ENCODE measurements at regions not wholly inside any gene's neighbourhood (a gene's known extent, or its start where the extent isn't known, plus 50 kb on each side); places are given as distances from the start of the nearest gene placed in this dataset.

DNA sequence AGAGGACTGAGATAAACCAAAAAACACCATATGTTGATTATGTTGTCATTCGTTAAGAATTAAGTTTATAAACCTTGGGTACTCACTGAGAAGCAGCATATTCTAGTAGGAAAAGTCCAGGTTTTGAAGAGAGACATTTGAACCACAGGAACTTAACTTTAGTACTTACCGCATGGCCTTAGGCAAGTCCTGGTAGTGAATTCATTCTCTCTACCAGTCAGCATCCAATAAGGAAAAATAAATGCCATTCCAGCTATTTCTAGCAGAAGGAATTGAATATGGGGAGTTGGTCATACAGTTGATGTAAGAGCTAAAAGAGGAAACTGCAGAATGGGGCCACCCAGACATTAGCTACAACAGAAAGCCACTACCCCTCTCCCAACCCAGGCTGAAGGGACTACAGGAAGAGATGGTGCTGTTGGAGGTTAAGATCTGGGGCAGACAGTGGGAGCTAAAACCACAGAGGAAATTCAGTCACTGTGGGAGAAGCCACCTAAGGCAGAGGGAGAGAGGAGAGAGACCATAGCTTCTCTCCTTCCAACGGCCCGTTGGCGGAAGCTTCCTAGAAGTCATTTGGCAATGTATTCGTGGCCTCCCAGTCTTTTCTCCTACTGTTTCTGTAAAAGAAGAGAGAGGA, 133.8 kb upstream of the RARB start:
- no peaks in the 10 kb centered on the region for H3K9me3 ChIP-seq (ENCODE audit: control insufficient read depth, insufficient read depth, low read length)
- no CpG with 5 or more reads among the region's 6 CpGs for WGBS (ENCODE audit: insufficient coverage, insufficient read length)
- H3K27me3 ChIP-seq (ENCODE audit: control insufficient read depth, insufficient read depth, low read length): no peaks in the 10 kb centered on the region
- H3K27ac ChIP-seq (ENCODE audit: low read length): no peak overlapping the region
- DNase-seq (ENCODE audit: low read depth, low spot score): no peak
- H3K4me3 ChIP-seq (ENCODE audit: low read length): no peak overlapping the region
- no peaks in the 10 kb centered on the region for H3K36me3 ChIP-seq (ENCODE audit: control insufficient read depth, insufficient read depth, low read length)
- H3K4me1 ChIP-seq (ENCODE audit: control insufficient read depth, insufficient read depth, low read length): no peaks in the 10 kb centered on the region

DNA sequence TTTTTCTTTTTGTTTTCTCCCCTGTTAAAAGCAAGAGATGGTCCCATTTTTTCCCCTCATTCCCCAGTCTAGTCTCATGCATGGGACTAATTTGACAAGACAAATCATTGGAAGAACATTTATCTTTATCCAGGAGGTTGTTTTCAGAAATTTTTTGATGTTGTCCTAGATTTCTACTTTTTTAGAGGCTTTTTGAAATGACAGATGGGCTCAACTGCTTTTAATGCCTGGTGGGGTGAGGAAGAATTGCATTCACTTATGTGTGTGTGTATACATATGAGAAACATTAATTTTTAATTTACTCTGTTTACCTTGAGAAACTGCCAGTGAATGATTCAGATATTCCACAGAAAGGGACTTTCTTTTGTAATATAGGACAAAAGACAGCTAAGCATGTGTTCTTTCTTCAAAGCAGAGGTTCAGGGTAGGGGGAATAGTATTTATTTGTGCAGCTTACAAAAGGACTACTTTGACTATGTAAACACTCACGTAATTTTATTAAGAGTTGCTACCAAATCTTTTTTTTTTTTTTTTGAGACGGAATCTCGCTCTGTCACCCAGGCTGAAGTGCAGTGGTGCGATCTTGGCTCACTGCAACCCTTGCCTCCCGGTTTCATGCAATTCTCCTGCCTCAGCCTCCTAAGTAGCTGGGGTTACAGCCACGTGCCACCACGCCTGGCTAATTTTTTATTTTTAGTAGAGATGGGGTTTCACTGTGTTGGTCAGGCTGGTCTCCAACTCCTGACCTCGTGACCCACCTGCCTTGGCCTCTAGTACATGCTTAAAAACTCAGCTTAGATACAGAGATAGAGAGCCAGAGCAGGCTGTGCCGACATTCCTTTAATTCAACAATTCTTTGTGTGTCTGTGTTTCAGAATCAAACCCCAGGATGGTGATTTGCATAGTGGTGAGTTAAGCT, 130.1 kb upstream of the RARB start:
- no peaks in the 10 kb centered on the region for H3K4me1 ChIP-seq (ENCODE audit: control insufficient read depth, insufficient read depth, low read length)
- H3K36me3 ChIP-seq (ENCODE audit: control insufficient read depth, insufficient read depth, low read length): no peaks in the 10 kb centered on the region
- no peaks in the 10 kb centered on the region for H3K27me3 ChIP-seq (ENCODE audit: control insufficient read depth, insufficient read depth, low read length)
- no peak overlapping the region for H3K27ac ChIP-seq (ENCODE audit: low read length)
- no peak for DNase-seq (ENCODE audit: low read depth, low spot score)
- no peak overlapping the region for H3K4me3 ChIP-seq (ENCODE audit: low read length)
- no CpG with 5 or more reads among the region's 9 CpGs for WGBS (ENCODE audit: insufficient coverage, insufficient read length)
- H3K9me3 ChIP-seq (ENCODE audit: control insufficient read depth, insufficient read depth, low read length): no peaks in the 10 kb centered on the region

DNA sequence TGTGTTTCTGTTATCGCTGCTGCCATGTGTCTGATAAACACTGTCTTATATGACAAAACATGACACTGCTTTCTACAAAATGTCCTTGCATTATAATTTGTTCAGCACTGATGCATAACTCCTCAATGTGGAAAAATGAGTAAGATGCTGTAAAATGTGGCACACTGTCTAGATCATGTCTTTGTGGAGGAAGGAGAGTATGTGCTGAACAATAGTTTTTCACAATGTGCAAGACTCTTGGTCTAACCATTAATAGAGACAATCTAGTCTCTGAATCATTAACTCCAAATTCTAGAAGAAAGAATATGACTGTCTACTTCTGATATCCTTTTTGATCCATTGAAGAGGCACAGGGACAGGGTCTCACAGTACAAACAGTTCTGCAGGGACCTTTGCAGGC, 127.9 kb upstream of the RARB start:
- no peak overlapping the region for H3K4me3 ChIP-seq (ENCODE audit: low read length)
- H3K4me1 ChIP-seq (ENCODE audit: control insufficient read depth, insufficient read depth, low read length): no peaks in the 10 kb centered on the region
- H3K9me3 ChIP-seq (ENCODE audit: control insufficient read depth, insufficient read depth, low read length): no peaks in the 10 kb centered on the region
- no peak overlapping the region for H3K27ac ChIP-seq (ENCODE audit: low read length)
- no peaks in the 10 kb centered on the region for H3K27me3 ChIP-seq (ENCODE audit: control insufficient read depth, insufficient read depth, low read length)
- WGBS (ENCODE audit: insufficient coverage, insufficient read length): no CpG with 5 or more reads among the region's 1 CpG
- no peaks in the 10 kb centered on the region for H3K36me3 ChIP-seq (ENCODE audit: control insufficient read depth, insufficient read depth, low read length)
- no peak for DNase-seq (ENCODE audit: low read depth, low spot score)

DNA sequence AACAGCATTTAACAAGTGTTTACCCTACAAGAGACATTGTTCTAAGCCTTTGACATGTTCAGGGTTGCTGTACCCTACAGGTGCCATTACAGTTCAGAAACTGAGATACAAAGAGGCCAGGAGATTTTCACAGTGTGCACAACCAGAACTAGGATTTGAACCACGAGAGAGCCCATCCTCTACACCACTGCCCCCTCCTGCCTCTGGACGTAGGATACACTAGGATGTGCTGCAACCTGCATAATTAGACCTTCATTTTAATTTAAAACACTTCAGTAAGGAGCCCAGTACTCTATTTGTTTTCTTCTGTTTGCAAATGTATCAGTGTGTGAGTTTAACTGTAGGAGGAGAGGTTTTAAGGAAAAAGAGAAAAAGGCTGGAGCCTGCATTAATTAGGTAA, 123.1 kb upstream of the RARB start:
- DNase-seq (ENCODE audit: low read depth, low spot score): no peak
- Histone ChIP-seq H3K4me1 (ENCODE audit: control insufficient read depth, insufficient read depth, low read length) (no peaks in the 10 kb centered on the region), H3K27me3 (ENCODE audit: control insufficient read depth, insufficient read depth, low read length) (no peaks in the 10 kb centered on the region), H3K9me3 (ENCODE audit: control insufficient read depth, insufficient read depth, low read length) (no peaks in the 10 kb centered on the region), H3K4me3 (ENCODE audit: low read length) (no peak overlapping the region), H3K36me3 (ENCODE audit: control insufficient read depth, insufficient read depth, low read length) (no peaks in the 10 kb centered on the region), H3K27ac (ENCODE audit: low read length) (no peak overlapping the region)
- no CpG with 5 or more reads among the region's 2 CpGs for WGBS (ENCODE audit: insufficient coverage, insufficient read length)

DNA sequence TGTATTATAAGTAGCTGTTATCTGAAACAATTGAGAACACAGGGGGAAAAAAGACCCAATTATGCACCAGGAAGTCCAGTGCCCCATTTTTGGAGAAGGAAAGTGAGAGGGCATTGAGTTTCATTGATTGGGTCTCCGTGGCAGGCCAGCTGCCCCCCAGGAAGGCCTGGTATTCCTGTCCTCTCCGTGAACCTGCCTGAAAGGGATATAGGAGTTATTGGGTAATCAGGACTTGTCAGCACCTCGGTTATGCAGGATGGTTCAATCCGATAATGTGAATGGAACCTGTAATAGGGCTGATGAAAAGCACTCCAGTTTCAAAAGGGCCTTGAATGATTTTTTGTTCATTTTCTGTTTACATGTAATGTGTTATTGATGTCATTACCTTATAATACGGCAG, 122.0 kb upstream of the RARB start:
- no peak for DNase-seq (ENCODE audit: low read depth, low spot score)
- no CpG with 5 or more reads among the region's 5 CpGs for WGBS (ENCODE audit: insufficient coverage, insufficient read length)
- no peaks in the 10 kb centered on the region for H3K36me3 ChIP-seq (ENCODE audit: control insufficient read depth, insufficient read depth, low read length)
- H3K9me3 ChIP-seq (ENCODE audit: control insufficient read depth, insufficient read depth, low read length): no peaks in the 10 kb centered on the region
- no peaks in the 10 kb centered on the region for H3K27me3 ChIP-seq (ENCODE audit: control insufficient read depth, insufficient read depth, low read length)
- H3K4me1 ChIP-seq (ENCODE audit: control insufficient read depth, insufficient read depth, low read length): no peaks in the 10 kb centered on the region
- H3K27ac ChIP-seq (ENCODE audit: low read length): no peak overlapping the region
- H3K4me3 ChIP-seq (ENCODE audit: low read length): no peak overlapping the region

DNA sequence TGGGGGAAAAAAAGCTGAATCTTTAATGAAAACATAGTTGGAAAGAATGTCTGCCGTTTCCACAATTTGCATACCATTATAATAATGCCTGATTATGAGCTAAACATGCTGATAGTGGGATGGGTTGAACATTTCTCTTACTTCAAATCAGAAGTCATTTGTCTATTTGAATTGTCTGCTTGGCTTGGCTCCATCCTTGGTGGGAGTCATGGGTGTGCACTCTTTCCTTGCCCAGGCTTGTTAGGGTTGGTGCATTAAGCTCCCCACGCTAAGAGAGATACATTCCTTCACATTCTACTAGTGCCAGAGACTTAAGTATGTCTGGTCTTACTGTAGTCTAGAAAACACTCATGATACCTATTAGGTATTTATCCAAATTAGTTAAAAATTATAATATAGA, 121.4 kb upstream of the RARB start:
- WGBS (ENCODE audit: insufficient coverage, insufficient read length): no CpG with 5 or more reads among the region's 2 CpGs
- no peaks in the 10 kb centered on the region for H3K4me1 ChIP-seq (ENCODE audit: control insufficient read depth, insufficient read depth, low read length)
- H3K4me3 ChIP-seq (ENCODE audit: low read length): no peak overlapping the region
- no peaks in the 10 kb centered on the region for H3K36me3 ChIP-seq (ENCODE audit: control insufficient read depth, insufficient read depth, low read length)
- no peak overlapping the region for H3K27ac ChIP-seq (ENCODE audit: low read length)
- no peaks in the 10 kb centered on the region for H3K9me3 ChIP-seq (ENCODE audit: control insufficient read depth, insufficient read depth, low read length)
- no peak for DNase-seq (ENCODE audit: low read depth, low spot score)
- no peaks in the 10 kb centered on the region for H3K27me3 ChIP-seq (ENCODE audit: control insufficient read depth, insufficient read depth, low read length)

DNA sequence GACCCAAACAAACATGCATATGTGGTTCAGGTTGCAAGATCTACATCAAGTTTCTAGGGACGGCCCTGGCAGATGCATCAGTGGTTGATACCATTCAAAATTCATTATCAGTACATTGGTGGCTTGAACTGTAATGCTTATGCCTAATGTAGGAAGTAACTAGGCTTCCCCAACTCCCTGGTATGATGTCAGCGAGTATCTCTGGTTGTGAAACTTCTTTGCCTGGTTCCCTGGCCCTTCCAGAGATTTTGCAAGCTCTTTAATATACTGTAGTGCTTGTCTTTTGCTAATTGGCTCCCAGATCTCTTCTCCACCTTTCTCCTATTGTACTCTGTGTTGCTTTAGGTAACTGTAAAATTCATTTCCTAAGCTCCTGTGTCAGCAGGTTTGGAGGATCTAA, 114.8 kb upstream of the RARB start:
- no peak overlapping the region for H3K4me3 ChIP-seq (ENCODE audit: low read length)
- WGBS (ENCODE audit: insufficient coverage, insufficient read length): no CpG with 5 or more reads among the region's 2 CpGs
- H3K27ac ChIP-seq (ENCODE audit: low read length): no peak overlapping the region
- no peaks in the 10 kb centered on the region for H3K27me3 ChIP-seq (ENCODE audit: control insufficient read depth, insufficient read depth, low read length)
- H3K36me3 ChIP-seq (ENCODE audit: control insufficient read depth, insufficient read depth, low read length): no peaks in the 10 kb centered on the region
- DNase-seq (ENCODE audit: low read depth, low spot score): no peak
- H3K9me3 ChIP-seq (ENCODE audit: control insufficient read depth, insufficient read depth, low read length): no peaks in the 10 kb centered on the region
- H3K4me1 ChIP-seq (ENCODE audit: control insufficient read depth, insufficient read depth, low read length): no peaks in the 10 kb centered on the region

DNA sequence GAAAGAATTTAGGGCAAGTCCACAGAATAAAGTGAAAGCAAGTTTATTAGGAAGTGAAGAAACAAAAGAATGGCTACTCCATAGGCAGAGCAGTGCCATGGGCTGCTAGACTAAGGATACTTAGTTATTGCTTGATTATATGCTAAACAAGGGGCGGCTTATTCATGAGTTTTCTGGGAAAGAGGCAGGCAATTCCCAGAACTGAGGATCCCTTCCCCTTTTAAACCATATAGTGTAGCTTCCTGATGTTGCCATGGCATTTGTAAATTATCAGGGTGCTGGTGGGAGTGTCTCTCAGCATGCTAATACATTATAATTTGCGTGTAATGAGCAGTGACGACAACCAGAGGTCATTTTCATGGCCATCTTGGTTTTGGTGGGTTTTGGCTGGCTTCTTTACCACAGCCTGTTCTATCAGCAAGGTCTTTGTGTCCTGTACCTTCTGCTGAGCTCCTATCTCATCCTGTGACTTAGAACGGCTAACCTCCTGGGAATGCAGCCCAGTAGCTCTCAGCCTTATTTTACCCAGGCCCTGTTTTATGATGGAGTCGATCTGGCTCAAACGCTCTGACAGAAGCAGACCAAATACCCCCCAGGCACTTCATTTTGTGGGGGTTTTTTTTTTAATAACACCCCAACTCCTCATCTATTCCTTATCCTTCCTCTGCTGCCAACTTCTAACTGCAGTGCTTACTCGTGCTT, 103.0 kb upstream of the RARB start:
- no CpG with 5 or more reads among the region's 7 CpGs for WGBS (ENCODE audit: insufficient coverage, insufficient read length)
- DNase-seq (ENCODE audit: low read depth, low spot score): no peak
- Histone ChIP-seq H3K36me3 (ENCODE audit: control insufficient read depth, insufficient read depth, low read length) (no peaks in the 10 kb centered on the region), H3K4me3 (ENCODE audit: low read length) (no peak overlapping the region), H3K9me3 (ENCODE audit: control insufficient read depth, insufficient read depth, low read length) (no peaks in the 10 kb centered on the region), H3K27ac (ENCODE audit: low read length) (no peak overlapping the region), H3K27me3 (ENCODE audit: control insufficient read depth, insufficient read depth, low read length) (no peaks in the 10 kb centered on the region), H3K4me1 (ENCODE audit: control insufficient read depth, insufficient read depth, low read length) (0 out of 2 replicates have a peak, but pooled peaks cover 2% of the 10 kb centered on the region)

DNA sequence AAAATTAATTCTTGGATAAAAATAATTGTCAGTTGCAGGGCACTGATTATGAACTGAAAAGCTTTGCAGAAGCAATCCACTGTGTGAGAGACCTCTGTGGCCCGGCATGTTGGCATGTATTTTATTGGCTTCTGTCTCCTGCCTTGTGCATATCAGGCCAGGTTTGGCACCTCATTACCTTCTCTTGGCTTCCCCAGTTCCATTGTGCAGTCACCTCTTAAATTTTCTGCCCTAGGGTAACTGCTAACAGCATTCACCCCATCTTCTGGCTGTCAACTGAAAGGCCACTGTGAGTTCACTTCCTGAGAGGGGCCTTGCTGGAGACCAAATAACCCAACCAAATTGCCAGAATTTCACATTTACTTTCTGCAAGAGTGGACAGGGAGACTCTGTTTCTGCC, 92.7 kb upstream of the RARB start:
- H3K27ac ChIP-seq (ENCODE audit: low read length): no peak overlapping the region
- H3K4me3 ChIP-seq (ENCODE audit: low read length): no peak overlapping the region
- no CpG with 5 or more reads among the region's 1 CpG for WGBS (ENCODE audit: insufficient coverage, insufficient read length)
- no peaks in the 10 kb centered on the region for H3K4me1 ChIP-seq (ENCODE audit: control insufficient read depth, insufficient read depth, low read length)
- no peaks in the 10 kb centered on the region for H3K27me3 ChIP-seq (ENCODE audit: control insufficient read depth, insufficient read depth, low read length)
- H3K9me3 ChIP-seq (ENCODE audit: control insufficient read depth, insufficient read depth, low read length): no peaks in the 10 kb centered on the region
- H3K36me3 ChIP-seq (ENCODE audit: control insufficient read depth, insufficient read depth, low read length): no peaks in the 10 kb centered on the region
- no peak for DNase-seq (ENCODE audit: low read depth, low spot score)

DNA sequence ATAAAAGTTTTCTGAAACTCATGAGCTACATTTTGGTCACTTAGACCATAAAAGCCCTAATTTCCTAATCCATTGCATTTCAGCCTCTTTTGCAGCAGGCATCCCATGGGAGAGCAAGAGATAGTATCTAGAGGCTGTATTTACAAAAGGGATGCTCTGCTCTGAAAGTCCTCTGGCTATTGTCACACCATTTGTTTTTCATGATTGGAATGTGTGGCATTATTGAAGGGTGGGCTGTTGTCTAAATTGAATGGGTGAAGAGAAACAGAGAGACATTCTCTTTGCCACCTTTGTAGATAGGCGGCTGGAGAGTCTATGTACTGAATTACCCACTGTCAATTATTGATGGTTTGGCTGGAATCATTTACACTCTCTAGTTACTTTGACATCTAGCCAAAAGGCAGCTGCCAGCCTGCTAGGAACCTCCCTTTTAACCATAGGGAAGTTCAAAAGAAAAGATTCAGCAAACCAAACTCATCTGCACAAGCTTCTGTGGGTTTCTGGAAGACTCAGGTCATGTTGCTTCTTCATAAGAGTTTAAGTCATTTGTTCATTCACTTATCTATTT, 89.8 kb upstream of the RARB start:
- Histone ChIP-seq H3K27ac (ENCODE audit: low read length) (no peak overlapping the region), H3K9me3 (ENCODE audit: control insufficient read depth, insufficient read depth, low read length) (no peaks in the 10 kb centered on the region), H3K36me3 (ENCODE audit: control insufficient read depth, insufficient read depth, low read length) (no peaks in the 10 kb centered on the region), H3K27me3 (ENCODE audit: control insufficient read depth, insufficient read depth, low read length) (no peaks in the 10 kb centered on the region), H3K4me3 (ENCODE audit: low read length) (no peak overlapping the region), H3K4me1 (ENCODE audit: control insufficient read depth, insufficient read depth, low read length) (no peaks in the 10 kb centered on the region; the same call in 1 of the 2 replicates)
- no peak for DNase-seq (ENCODE audit: low read depth, low spot score)
- WGBS (ENCODE audit: insufficient coverage, insufficient read length): no CpG with 5 or more reads among the region's 1 CpG
